ENCODE measurements at regions not wholly inside any gene's neighbourhood (a gene's known extent, or its start where the extent isn't known, plus 50 kb on each side); places are given as distances from the start of the nearest gene placed in this dataset.

DNA sequence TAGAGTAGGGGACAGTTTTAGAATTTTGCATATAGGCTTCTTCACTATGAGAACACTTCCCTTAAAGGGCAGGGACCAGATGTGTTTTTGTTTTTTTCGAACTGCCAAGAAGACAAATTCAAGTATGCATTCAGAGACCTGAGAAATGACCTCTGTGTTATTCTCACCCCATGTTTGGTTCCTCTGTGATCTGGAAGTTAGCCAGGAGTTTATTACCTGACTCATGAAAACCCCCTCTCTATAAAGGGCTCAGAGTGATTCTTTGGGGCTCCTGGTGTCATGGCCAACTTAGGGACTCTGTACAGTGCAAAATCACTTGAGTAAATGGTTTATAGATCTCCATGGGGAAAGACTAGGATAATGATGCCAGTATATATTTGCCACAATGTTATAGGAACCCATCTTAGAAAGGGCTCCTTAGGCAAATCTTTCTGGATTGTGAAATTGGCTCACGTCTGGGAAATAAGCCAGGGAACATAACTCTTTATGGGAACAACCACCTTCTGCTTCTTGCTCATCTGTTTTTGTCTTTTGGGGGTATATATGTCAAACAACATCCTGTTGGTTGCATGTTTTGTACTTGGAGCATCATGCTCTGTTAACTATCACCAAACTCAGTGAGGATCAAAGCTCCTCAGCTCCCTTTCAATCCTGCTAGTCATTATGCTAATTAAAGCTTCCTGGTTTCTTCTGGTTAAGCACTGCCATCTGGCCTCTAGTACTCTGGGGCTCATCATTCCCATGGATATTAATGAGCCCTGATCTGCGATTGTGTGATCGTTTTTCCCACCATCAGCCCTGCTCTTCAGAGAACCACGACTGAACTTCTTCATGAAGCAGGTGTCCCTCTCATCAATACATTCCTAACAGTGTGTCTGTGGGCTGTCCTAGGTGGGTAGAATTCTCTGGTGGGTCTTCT lies 173.4 kb upstream of the CDH12 start:
- WGBS, 2 donors: 74 to 81% methylated on average over 5 of the region's 5 CpGs
- no peak for TF ChIP-seq POLR2AphosphoS5 (IDR thresholded peaks at IDR 0.05)
- TF ChIP-seq, protein P1, sequence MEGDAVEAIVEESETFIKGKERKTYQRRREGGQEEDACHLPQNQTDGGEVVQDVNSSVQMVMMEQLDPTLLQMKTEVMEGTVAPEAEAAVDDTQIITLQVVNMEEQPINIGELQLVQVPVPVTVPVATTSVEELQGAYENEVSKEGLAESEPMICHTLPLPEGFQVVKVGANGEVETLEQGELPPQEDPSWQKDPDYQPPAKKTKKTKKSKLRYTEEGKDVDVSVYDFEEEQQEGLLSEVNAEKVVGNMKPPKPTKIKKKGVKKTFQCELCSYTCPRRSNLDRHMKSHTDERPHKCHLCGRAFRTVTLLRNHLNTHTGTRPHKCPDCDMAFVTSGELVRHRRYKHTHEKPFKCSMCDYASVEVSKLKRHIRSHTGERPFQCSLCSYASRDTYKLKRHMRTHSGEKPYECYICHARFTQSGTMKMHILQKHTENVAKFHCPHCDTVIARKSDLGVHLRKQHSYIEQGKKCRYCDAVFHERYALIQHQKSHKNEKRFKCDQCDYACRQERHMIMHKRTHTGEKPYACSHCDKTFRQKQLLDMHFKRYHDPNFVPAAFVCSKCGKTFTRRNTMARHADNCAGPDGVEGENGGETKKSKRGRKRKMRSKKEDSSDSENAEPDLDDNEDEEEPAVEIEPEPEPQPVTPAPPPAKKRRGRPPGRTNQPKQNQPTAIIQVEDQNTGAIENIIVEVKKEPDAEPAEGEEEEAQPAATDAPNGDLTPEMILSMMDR (IDR thresholded peaks at IDR 0.05): no peak
- no peak for TF ChIP-seq EP300 (IDR thresholded peaks at IDR 0.05)
- TF ChIP-seq POLR2A (IDR thresholded peaks at IDR 0.05): no peak
- Histone ChIP-seq H3K36me3 (no peaks in the 10 kb centered on the region), H3K9me3 (no peaks in the 10 kb centered on the region), H3K4me3 (no peak overlapping the region), H3K27ac (no peak overlapping the region), H3K27me3 (no peaks in the 10 kb centered on the region), H3K4me1 (no peaks in the 10 kb centered on the region)
- DNase-seq (no peak), ATAC-seq (ENCODE audit: low FRiP score in 2 of 2) (no peak)

DNA sequence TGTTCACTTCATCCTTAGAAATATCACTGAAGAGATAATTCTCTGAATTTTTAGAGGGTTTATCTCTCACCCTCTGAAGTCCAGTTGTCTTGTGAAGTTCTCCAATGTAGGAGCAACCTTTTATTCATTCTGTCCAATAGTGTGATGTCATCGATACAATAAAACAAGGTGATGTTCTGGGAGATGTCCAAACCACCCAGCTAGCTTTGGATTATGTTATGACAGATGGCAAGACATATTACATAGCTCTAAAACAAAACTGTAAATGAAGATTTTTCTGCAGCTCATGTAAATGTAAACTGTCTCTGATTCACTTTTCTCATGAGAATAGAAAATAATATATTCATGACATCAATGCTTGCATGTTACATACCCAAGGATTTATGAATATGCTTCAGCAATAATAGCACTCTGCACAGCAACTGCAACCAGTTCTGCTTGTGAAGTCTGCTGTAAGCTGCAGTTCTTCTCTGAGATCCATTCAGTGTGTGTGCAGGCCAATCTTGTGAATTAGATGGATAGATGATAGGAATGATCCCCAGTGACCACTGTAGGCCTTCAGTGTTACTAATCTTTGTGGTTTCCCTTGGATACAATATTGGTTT lies 172.6 kb upstream of the CDH12 start:
- TF ChIP-seq, protein P1 (IDR thresholded peaks at IDR 0.05): no peak
- TF ChIP-seq POLR2AphosphoS5 (IDR thresholded peaks at IDR 0.05): no peak
- no peak for TF ChIP-seq EP300 (IDR thresholded peaks at IDR 0.05)
- no peak for TF ChIP-seq POLR2A (IDR thresholded peaks at IDR 0.05)
- 80 to 92% methylated on average over 1 of the region's 1 CpG for WGBS, 2 donors
- no peaks in the 10 kb centered on the region for H3K27me3 ChIP-seq
- DNase-seq (no peak), ATAC-seq (ENCODE audit: low FRiP score in 2 of 2) (no peak)
- no peak overlapping the region for H3K4me3 ChIP-seq
- no peak overlapping the region for H3K27ac ChIP-seq
- no peaks in the 10 kb centered on the region for H3K36me3 ChIP-seq
- no peaks in the 10 kb centered on the region for H3K9me3 ChIP-seq
- no peaks in the 10 kb centered on the region for H3K4me1 ChIP-seq

DNA sequence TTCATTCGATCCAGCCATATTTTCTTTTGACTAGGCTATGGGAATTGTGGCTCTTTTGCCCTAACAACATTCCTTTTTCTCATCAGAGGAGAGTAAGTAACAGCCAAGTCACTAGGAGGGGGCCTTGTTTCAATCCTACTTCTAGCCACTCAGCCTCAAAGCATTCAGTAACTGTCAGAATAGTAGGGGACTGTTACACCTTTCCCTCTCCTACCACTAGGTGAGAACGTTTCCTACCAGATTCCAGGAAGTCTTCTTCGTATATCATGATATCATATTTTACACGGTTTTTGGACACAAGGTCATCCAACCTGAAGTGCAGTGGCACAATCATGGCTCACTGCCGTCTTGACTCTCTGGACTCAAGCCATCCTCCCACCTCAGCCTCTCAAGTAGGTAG lies 171.3 kb upstream of the CDH12 start:
- no peak for TF ChIP-seq POLR2AphosphoS5 (IDR thresholded peaks at IDR 0.05)
- TF ChIP-seq POLR2A (IDR thresholded peaks at IDR 0.05): no peak
- TF ChIP-seq, protein P1 (IDR thresholded peaks at IDR 0.05): no peak
- TF ChIP-seq EP300 (IDR thresholded peaks at IDR 0.05): no peak
- Histone ChIP-seq H3K27ac (no peak overlapping the region), H3K9me3 (no peaks in the 10 kb centered on the region), H3K4me3 (no peak overlapping the region), H3K27me3 (no peaks in the 10 kb centered on the region), H3K36me3 (no peaks in the 10 kb centered on the region), H3K4me1 (no peaks in the 10 kb centered on the region)
- ATAC-seq (ENCODE audit: low FRiP score in 2 of 2): no peak
- no peak for DNase-seq
- WGBS, 2 donors: 74 to 76% methylated on average over 5 of the region's 5 CpGs

DNA sequence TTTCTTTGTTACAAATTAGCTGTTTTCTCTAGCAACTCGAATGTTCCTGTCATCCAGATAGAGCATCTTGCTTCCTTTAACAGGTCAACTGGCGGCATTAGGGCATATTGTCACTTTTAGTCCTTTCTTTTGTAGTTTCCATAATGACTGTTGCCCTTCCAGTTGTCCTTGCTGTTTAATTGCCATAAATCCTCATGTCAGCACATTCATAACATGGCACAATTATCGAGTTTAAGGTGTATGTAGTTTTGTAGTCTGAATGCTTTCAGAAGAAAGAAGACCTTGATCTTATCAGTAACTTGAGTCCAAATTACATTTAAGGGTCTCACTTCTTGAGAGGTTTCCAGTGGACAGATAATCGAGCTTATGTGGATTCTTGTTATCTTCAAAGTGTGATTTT lies 161.7 kb upstream of the CDH12 start:
- Histone ChIP-seq H3K4me3 (no peak overlapping the region), H3K4me1 (no peaks in the 10 kb centered on the region), H3K9me3 (no peaks in the 10 kb centered on the region), H3K36me3 (no peaks in the 10 kb centered on the region), H3K27me3 (no peaks in the 10 kb centered on the region), H3K27ac (no peak overlapping the region)
- TF ChIP-seq POLR2A (IDR thresholded peaks at IDR 0.05) (no peak), POLR2AphosphoS5 (IDR thresholded peaks at IDR 0.05) (no peak), EP300 (IDR thresholded peaks at IDR 0.05) (no peak)
- TF ChIP-seq, protein P1 (IDR thresholded peaks at IDR 0.05): no peak
- no peak for DNase-seq
- no peak for ATAC-seq (ENCODE audit: low FRiP score in 2 of 2)
- 59 to 64% methylated on average over 4 of the region's 4 CpGs for WGBS, 2 donors
